Glutamatergic neuron (in vitro differentiated cells): ENCODE measurements at regions not wholly inside any gene's neighbourhood (a gene's known extent, or its start where the extent isn't known, plus 50 kb on each side); places are given as distances from the start of the nearest gene placed in this dataset.

ENCODE experiments used
- DNase-seq: peaks from one replicate; pipeline ENCODE4 v3.0.0; 2022
- H3K27ac Mint-ChIP-seq: one replicate; pipeline ENCODE4 v1.8.0; 2020; ENCODE audit warnings: mild to moderate bottlenecking, mixed read lengths, inconsistent platforms; ENCODE audit not compliant: unreplicated experiment
- H3K27me3 Mint-ChIP-seq: one replicate; pipeline ENCODE4 v1.8.0; 2020; ENCODE audit warnings: mild to moderate bottlenecking, moderate library complexity, mixed read lengths, inconsistent platforms; ENCODE audit not compliant: unreplicated experiment
- H3K36me3 Mint-ChIP-seq: one replicate; pipeline ENCODE4 v1.8.0; 2020; ENCODE audit warnings: mild to moderate bottlenecking, mixed read lengths, inconsistent platforms; ENCODE audit not compliant: unreplicated experiment
- H3K4me1 Mint-ChIP-seq: one replicate; pipeline ENCODE4 v1.8.0; 2020; ENCODE audit warnings: mild to moderate bottlenecking, low read depth, mixed read lengths, inconsistent platforms; ENCODE audit not compliant: unreplicated experiment
- H3K4me3 Mint-ChIP-seq: one replicate; pipeline ENCODE4 v1.8.0; 2020; ENCODE audit warnings: mild to moderate bottlenecking, mixed read lengths, inconsistent platforms; ENCODE audit not compliant: unreplicated experiment
- H3K9me3 Mint-ChIP-seq: one replicate; pipeline ENCODE4 v1.8.0; 2020; ENCODE audit warnings: mild to moderate bottlenecking, moderate library complexity, mixed read lengths, inconsistent platforms; ENCODE audit not compliant: unreplicated experiment
- CTCF ChIP-seq: fragments of 200-600 bp; sonication (generic); IDR thresholded peaks from one replicate; pipeline ENCODE4 v1.5.0; 2021; ENCODE audit not compliant: partially characterized antibody, unreplicated experiment

GRCh38 chr15:89391685-89392257 lies 57.1 kb upstream of the POLG start:
- peak overlapping the region; percentile 47 for H3K4me3 Mint-ChIP-seq
- peaks cover 16% of the 10 kb centered on the region for H3K27me3 Mint-ChIP-seq
- no peak for DNase-seq
- H3K4me1 Mint-ChIP-seq, result peaks cover 45% of the 10 kb centered on the region
- no peak for TF ChIP-seq CTCF
- peaks cover 26% of the 10 kb centered on the region for H3K9me3 Mint-ChIP-seq
- peaks cover 5% of the 10 kb centered on the region for H3K36me3 Mint-ChIP-seq
- H3K27ac Mint-ChIP-seq, result peak overlapping the region; percentile 98

DNA sequence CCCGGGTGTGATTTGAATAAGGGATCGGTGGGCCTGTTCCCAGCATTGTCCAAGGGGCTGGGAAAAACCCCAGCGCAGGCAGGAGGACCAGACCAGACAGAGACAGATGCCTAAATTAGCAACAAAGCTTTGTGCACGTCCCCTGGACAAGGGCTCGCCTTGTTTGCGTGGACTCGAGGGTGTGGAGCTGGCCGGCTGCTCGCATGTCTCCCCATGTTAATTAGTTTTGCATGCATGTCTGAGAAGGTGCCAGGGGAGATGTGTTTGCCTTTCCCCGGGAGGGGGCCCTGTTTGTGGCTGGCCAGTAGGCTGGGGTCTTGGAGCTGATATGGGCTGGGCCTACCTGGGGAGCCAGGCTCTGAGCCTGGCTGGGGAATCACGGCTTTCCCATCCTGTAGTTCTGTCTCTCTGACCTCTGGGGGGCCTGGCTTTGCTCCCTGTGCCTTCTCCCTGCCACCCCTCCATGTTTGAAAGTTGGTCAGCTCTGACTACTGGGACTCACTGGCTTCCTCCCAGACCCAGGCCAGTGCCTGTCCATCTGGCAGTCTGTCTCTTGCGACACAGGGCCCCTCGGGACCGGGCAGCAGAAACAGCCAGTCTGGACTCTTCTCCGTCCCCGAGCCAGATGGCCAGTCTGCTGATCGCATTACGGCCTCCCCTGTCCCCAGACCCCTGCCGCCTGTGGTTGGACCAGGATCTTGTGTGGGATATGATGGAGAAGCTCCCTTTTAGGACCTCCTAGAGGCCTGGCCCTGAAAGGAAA lies 55.4 kb upstream of the POLG start:
- peak; percentile 87 for DNase-seq
- Mint-ChIP-seq H3K4me3 (peak overlapping the region; percentile 85), H3K27me3 (peaks cover 16% of the 10 kb centered on the region), H3K27ac (peak overlapping the region; percentile 98), H3K4me1 (peaks cover 47% of the 10 kb centered on the region), H3K36me3 (peaks cover 5% of the 10 kb centered on the region), H3K9me3 (peaks cover 24% of the 10 kb centered on the region)
- no peak for TF ChIP-seq CTCF

GRCh38 chr15:89387140-89387903 lies 52.7 kb upstream of the POLG start:
- Mint-ChIP-seq H3K27me3 (peaks cover 18% of the 10 kb centered on the region), H3K4me3 (no peak overlapping the region), H3K36me3 (peaks cover 5% of the 10 kb centered on the region), H3K27ac (no peak overlapping the region), H3K4me1 (peaks cover 52% of the 10 kb centered on the region), H3K9me3 (peaks cover 22% of the 10 kb centered on the region)
- no peak for TF ChIP-seq CTCF
- DNase-seq, result no peak

GRCh38 chr15:89385596-89386331 lies 51.1 kb upstream of the POLG start:
- no peak for TF ChIP-seq CTCF

More at GRCh38 chr15:89385596-89386331, 51.1 kb upstream of the POLG start:
- Mint-ChIP-seq H3K4me3 (peak overlapping the region; percentile 49), H3K36me3 (peaks cover 5% of the 10 kb centered on the region), H3K27me3 (peaks cover 19% of the 10 kb centered on the region), H3K4me1 (peaks cover 48% of the 10 kb centered on the region), H3K9me3 (peaks cover 19% of the 10 kb centered on the region), H3K27ac (peak overlapping the region; percentile 2)
- no peak for DNase-seq
